ENCODE measurements at regions not wholly inside any gene's neighbourhood (a gene's known extent, or its start where the extent isn't known, plus 50 kb on each side); places are given as distances from the start of the nearest gene placed in this dataset.

DNA sequence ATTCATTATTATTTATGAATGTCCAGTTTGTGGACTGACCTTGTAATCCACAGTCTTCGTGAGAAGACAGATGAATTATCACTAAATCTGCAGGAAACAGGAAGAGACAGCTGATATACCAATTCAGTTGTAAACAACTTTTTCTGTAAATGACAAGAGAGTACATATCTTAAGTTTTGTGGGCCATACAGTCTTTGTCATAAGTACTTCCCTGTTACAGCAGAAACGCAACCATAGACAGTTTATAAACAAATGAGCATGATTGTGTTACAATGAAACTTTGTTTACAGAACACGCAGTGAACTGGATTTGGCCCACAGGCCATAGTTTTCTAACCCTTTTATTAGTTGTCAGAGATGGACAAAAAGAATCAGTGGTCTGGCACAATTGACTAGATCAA is 443.4 kb downstream of the PDGFC start:
- Mint-ChIP-seq H3K36me3 (no peaks in the 10 kb centered on the region), H3K27me3 (no peaks in the 10 kb centered on the region), H3K4me3 (no peak overlapping the region), H3K9me3 (peaks cover 0 to 12% (median under 1%) of the 10 kb centered on the region in 8 donors), H3K27ac (no peak overlapping the region), H3K4me1 (no peaks in the 10 kb centered on the region)
- H3K27ac ChIP-seq (ENCODE audit: low read depth, low read length): no peak overlapping the region
- ChIA-PET POLR2A (ENCODE audit: partially characterized antibody) (no interaction called here), CTCF (ENCODE audit: partially characterized antibody) (no interaction called here)
- no peaks in the 10 kb centered on the region for H3K27me3 ChIP-seq (ENCODE audit: insufficient read depth, low read length)
- H3K4me3 ChIP-seq (ENCODE audit: low read length in 2 of 2): no peak overlapping the region
- no peaks in the 10 kb centered on the region for H3K9me3 ChIP-seq (ENCODE audit: control insufficient read depth in 1 of 2, low read length in 2 of 2)
- intact Hi-C loops (cut with micrococcal nuclease): no loop called here
- H3K4me1 ChIP-seq (ENCODE audit: insufficient read depth, low read length): no peaks in the 10 kb centered on the region
- H3K36me3 ChIP-seq (ENCODE audit: insufficient read depth, low read length): no peaks in the 10 kb centered on the region
- no peak for DNase-seq

DNA sequence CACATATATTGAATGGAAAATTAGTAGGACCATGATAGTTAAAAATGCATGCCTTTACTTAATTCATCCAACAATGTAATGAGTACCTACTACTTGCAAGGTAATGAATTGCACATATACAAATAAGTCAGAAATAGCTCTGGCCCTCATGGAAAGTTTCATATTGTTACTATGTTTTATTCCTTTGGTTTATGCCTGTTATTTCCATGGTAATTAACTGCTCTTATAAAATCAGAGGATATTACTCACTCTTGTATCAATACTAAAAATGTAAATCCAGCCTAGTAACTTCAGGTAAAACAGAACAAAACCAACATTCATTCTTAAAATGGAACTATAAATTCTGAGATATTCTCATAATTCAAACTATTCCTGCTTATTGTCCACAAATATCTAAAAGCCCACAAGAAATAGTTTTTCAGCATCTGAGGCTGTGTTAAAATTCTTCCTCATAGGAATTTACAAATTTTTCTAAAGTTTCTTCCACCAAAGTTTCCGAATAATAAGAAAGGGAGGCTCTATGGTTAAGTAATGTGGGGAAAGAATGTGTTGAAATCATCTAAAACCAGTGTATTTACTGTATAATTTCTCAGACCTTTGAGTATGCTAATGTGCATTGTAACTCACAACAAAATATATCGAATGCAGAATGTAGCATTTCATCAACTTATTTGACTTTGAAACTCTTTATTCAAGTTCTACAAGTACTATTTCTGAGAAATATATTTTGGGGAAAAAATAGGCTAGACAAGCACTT is 444.2 kb downstream of the PDGFC start:
- no peaks in the 10 kb centered on the region for H3K4me1 ChIP-seq (ENCODE audit: insufficient read depth, low read length)
- no peak overlapping the region for H3K4me3 ChIP-seq (ENCODE audit: low read length in 2 of 2)
- H3K36me3 Mint-ChIP-seq: no peaks in the 10 kb centered on the region
- no peaks in the 10 kb centered on the region for H3K36me3 ChIP-seq (ENCODE audit: insufficient read depth, low read length)
- peaks cover 0 to 12% (median under 1%) of the 10 kb centered on the region in 8 donors for H3K9me3 Mint-ChIP-seq
- ChIA-PET CTCF (ENCODE audit: partially characterized antibody) (no interaction called here), POLR2A (ENCODE audit: partially characterized antibody) (no interaction called here)
- intact Hi-C loops (cut with micrococcal nuclease): no loop called here
- no peaks in the 10 kb centered on the region for H3K27me3 Mint-ChIP-seq
- H3K27ac ChIP-seq (ENCODE audit: low read depth, low read length): no peak overlapping the region
- H3K4me1 Mint-ChIP-seq: no peaks in the 10 kb centered on the region
- no peaks in the 10 kb centered on the region for H3K9me3 ChIP-seq (ENCODE audit: control insufficient read depth in 1 of 2, low read length in 2 of 2)
- no peak overlapping the region for H3K27ac Mint-ChIP-seq
- H3K27me3 ChIP-seq (ENCODE audit: insufficient read depth, low read length): no peaks in the 10 kb centered on the region
- H3K4me3 Mint-ChIP-seq: no peak overlapping the region
- no peak for DNase-seq

DNA sequence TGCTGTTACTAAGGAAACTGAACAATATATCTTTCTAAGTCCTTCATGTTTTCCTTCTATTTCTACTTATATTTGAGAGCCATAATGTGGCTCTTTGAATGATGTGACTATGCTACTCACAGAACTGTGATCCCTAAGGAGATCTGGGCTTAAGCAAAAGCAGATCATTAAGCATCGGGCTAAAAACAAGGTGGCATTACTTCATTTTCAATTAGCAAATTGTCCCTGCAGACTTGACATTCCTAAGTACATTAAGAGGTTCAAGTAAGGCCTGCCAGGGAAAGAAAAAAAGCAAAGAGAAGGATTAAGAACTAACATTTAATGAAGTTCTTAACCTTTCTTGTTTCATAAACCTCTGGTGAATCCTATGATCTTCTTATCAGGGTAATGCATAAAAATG is 447.6 kb downstream of the PDGFC start:
- Histone ChIP-seq H3K27ac (ENCODE audit: low read depth, low read length) (no peak overlapping the region), H3K4me3 (ENCODE audit: low read length in 2 of 2) (no peak overlapping the region), H3K27me3 (ENCODE audit: insufficient read depth, low read length) (no peaks in the 10 kb centered on the region), H3K36me3 (ENCODE audit: insufficient read depth, low read length) (no peaks in the 10 kb centered on the region), H3K9me3 (ENCODE audit: control insufficient read depth in 1 of 2, low read length in 2 of 2) (no peaks in the 10 kb centered on the region), H3K4me1 (ENCODE audit: insufficient read depth, low read length) (no peaks in the 10 kb centered on the region)
- Mint-ChIP-seq H3K4me1 (no peaks in the 10 kb centered on the region), H3K9me3 (peaks cover 0 to 4% (median under 1%) of the 10 kb centered on the region in 8 donors), H3K36me3 (no peaks in the 10 kb centered on the region), H3K4me3 (no peak overlapping the region), H3K27ac (no peak overlapping the region), H3K27me3 (no peaks in the 10 kb centered on the region)
- ChIA-PET POLR2A (ENCODE audit: partially characterized antibody) (no interaction called here), CTCF (ENCODE audit: partially characterized antibody) (no interaction called here)
- DNase-seq: no peak
- intact Hi-C loops (cut with micrococcal nuclease): no loop called here

DNA sequence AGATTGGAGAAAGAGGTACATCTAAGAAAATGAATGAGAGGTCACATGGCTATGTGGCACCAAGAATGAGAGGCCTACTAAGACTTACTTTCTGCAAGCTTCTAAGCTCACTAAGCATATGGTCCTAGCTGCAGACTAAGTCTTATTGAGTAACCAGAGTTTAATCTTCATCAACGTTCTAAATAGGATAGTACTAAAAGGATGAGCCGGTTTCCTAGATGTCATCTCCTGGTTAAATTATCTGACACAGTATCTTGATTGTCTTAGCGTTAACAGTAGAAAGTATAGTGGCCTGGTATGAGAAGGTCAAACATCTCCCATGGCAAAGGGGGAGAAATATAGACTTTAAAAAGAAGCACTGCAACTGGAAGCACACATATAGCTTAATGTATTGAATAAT is 448.1 kb downstream of the PDGFC start:
- no peaks in the 10 kb centered on the region for H3K27me3 Mint-ChIP-seq

DNA sequence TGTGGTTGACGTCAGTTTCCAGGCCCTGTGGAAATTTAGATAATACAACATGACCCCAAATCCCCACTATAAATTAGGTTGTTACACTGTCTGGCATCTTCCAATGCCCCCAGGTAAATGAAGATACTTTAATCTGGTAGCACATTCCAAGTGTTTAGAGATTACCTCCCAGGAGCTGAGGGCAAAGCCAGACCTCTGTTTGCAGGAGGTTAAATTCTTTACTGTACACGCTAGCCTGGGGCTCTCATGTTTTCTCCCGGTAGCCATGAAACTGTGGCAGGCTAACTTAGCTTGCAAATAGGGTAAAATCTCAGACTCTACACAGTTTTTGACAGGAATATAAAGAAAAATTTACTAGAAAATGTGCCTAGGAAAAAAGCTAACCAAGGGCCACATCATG is 450.0 kb downstream of the PDGFC start:
- Histone ChIP-seq H3K27ac (ENCODE audit: low read depth, low read length) (no peak overlapping the region), H3K36me3 (ENCODE audit: insufficient read depth, low read length) (no peaks in the 10 kb centered on the region), H3K4me3 (ENCODE audit: low read length in 2 of 2) (no peak overlapping the region), H3K4me1 (ENCODE audit: insufficient read depth, low read length) (no peaks in the 10 kb centered on the region), H3K9me3 (ENCODE audit: control insufficient read depth in 1 of 2, low read length in 2 of 2) (no peaks in the 10 kb centered on the region), H3K27me3 (ENCODE audit: insufficient read depth, low read length) (no peaks in the 10 kb centered on the region)
- Mint-ChIP-seq H3K4me1 (no peaks in the 10 kb centered on the region), H3K27ac (no peak overlapping the region), H3K4me3 (no peak overlapping the region), H3K9me3 (peaks cover 0 to 2% (median 0%) of the 10 kb centered on the region in 8 donors), H3K27me3 (no peaks in the 10 kb centered on the region), H3K36me3 (no peaks in the 10 kb centered on the region)
- ChIA-PET CTCF (ENCODE audit: partially characterized antibody) (no interaction called here), POLR2A (ENCODE audit: partially characterized antibody) (no interaction called here)
- no peak for DNase-seq
- intact Hi-C loops (cut with micrococcal nuclease): no loop called here

More for the DNA sequence above, 448.1 kb downstream of the PDGFC start:
- H3K36me3 ChIP-seq (ENCODE audit: insufficient read depth, low read length): no peaks in the 10 kb centered on the region
- peaks cover 0 to 4% (median 0%) of the 10 kb centered on the region in 8 donors for H3K9me3 Mint-ChIP-seq
- H3K36me3 Mint-ChIP-seq: no peaks in the 10 kb centered on the region
- POLR2A ChIA-PET (ENCODE audit: partially characterized antibody): no interaction called here
- H3K27ac Mint-ChIP-seq: no peak overlapping the region
- H3K27ac ChIP-seq (ENCODE audit: low read depth, low read length): no peak overlapping the region
- CTCF ChIA-PET (ENCODE audit: partially characterized antibody): no interaction called here
- H3K27me3 ChIP-seq (ENCODE audit: insufficient read depth, low read length): no peaks in the 10 kb centered on the region
- H3K4me1 Mint-ChIP-seq: no peaks in the 10 kb centered on the region
- intact Hi-C loops (cut with micrococcal nuclease): no loop called here
- H3K4me1 ChIP-seq (ENCODE audit: insufficient read depth, low read length): no peaks in the 10 kb centered on the region
- H3K9me3 ChIP-seq (ENCODE audit: control insufficient read depth in 1 of 2, low read length in 2 of 2): no peaks in the 10 kb centered on the region
- no peak overlapping the region for H3K4me3 Mint-ChIP-seq
- DNase-seq: no peak
- no peak overlapping the region for H3K4me3 ChIP-seq (ENCODE audit: low read length in 2 of 2)

DNA sequence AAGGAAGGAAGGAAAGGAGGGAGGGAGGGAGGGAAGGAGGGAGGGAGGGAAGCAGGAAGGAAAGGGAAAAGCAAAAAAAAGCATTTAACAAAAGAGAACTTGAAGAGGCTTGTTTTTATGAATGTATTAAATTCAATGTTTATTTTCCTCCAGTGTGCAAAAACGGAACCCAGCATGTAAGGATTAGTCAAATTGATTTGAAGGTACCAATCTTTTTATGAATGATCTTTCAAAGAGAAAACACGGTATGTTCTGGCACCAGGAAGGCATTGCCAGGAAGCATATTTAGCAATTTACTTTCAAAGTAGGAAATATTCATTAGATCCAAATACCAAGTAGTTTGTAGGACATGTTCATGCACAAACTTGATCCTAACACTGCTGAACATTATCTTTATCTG is 453.6 kb downstream of the PDGFC start:
- ChIA-PET POLR2A (ENCODE audit: partially characterized antibody) (no interaction called here), CTCF (ENCODE audit: partially characterized antibody) (no interaction called here)
- Mint-ChIP-seq H3K9me3 (peaks cover 0 to 4% (median 0%) of the 10 kb centered on the region in 8 donors), H3K27me3 (no peaks in the 10 kb centered on the region), H3K4me3 (no peak overlapping the region), H3K36me3 (no peaks in the 10 kb centered on the region), H3K27ac (no peak overlapping the region), H3K4me1 (no peaks in the 10 kb centered on the region)
- DNase-seq: no peak
- Histone ChIP-seq H3K36me3 (ENCODE audit: insufficient read depth, low read length) (no peaks in the 10 kb centered on the region), H3K4me3 (ENCODE audit: low read length in 2 of 2) (no peak overlapping the region), H3K27me3 (ENCODE audit: insufficient read depth, low read length) (no peaks in the 10 kb centered on the region), H3K4me1 (ENCODE audit: insufficient read depth, low read length) (no peaks in the 10 kb centered on the region), H3K27ac (ENCODE audit: low read depth, low read length) (no peak overlapping the region), H3K9me3 (ENCODE audit: control insufficient read depth in 1 of 2, low read length in 2 of 2) (no peaks in the 10 kb centered on the region)
- intact Hi-C loops (cut with micrococcal nuclease): no loop called here

DNA sequence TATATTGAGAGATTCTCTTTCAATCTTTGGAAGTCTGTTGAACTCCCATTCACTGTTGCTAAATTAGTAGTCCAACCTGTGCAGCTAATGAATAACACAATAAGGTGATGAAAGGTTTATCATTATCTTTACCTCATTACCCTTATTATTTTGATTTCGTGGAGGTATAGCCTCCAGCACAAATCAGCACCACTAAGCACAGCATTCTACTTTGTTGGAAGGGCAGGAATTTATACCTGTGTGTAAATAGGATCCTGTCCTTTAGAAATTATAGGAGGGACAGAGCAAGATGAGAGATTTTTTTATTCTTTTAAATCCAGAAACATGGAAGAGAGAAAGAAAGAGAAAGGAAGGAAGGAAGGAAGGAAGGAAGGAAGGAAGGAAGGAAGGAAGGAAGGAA is 454.1 kb downstream of the PDGFC start:
- POLR2A ChIA-PET (ENCODE audit: partially characterized antibody): no interaction called here
- DNase-seq: no peak

DNA sequence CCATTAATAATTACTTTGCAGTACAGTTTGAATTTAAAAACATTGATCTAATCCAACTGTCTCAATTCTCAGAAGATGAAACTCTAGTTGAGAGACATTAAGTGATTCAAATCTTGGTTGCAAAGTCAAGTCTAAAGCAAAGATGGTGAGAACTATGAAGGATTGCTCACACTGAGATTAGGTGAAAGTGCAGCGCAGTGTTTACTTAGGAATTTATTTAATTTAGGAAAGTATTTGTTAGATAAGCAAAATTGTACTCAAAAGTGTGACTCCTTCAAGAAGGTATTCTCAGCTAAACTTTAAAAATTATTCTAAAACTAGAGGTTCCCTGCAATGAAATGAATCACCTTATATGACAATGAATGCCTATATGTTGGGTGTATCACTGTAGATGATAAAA is 454.9 kb downstream of the PDGFC start:
- Mint-ChIP-seq H3K4me1 (no peaks in the 10 kb centered on the region), H3K27me3 (no peaks in the 10 kb centered on the region), H3K9me3 (peaks cover 0 to 4% (median 0%) of the 10 kb centered on the region in 8 donors), H3K27ac (no peak overlapping the region), H3K36me3 (no peaks in the 10 kb centered on the region), H3K4me3 (no peak overlapping the region)
- no peaks in the 10 kb centered on the region for H3K27me3 ChIP-seq (ENCODE audit: insufficient read depth, low read length)
- no peaks in the 10 kb centered on the region for H3K4me1 ChIP-seq (ENCODE audit: insufficient read depth, low read length)
- ChIA-PET POLR2A (ENCODE audit: partially characterized antibody) (no interaction called here), CTCF (ENCODE audit: partially characterized antibody) (no interaction called here)
- DNase-seq: no peak
- H3K9me3 ChIP-seq (ENCODE audit: control insufficient read depth in 1 of 2, low read length in 2 of 2): no peaks in the 10 kb centered on the region
- no peak overlapping the region for H3K4me3 ChIP-seq (ENCODE audit: low read length in 2 of 2)
- intact Hi-C loops (cut with micrococcal nuclease): no loop called here
- H3K27ac ChIP-seq (ENCODE audit: low read depth, low read length): no peak overlapping the region
- H3K36me3 ChIP-seq (ENCODE audit: insufficient read depth, low read length): no peaks in the 10 kb centered on the region

More for the DNA sequence above, 454.1 kb downstream of the PDGFC start:
- intact Hi-C loops (cut with micrococcal nuclease): no loop called here
- Mint-ChIP-seq H3K9me3 (peaks cover 0 to 4% (median 0%) of the 10 kb centered on the region in 8 donors), H3K4me3 (no peak overlapping the region), H3K27ac (no peak overlapping the region), H3K36me3 (no peaks in the 10 kb centered on the region), H3K4me1 (no peaks in the 10 kb centered on the region), H3K27me3 (no peaks in the 10 kb centered on the region)
- H3K36me3 ChIP-seq (ENCODE audit: insufficient read depth, low read length): no peaks in the 10 kb centered on the region
- H3K27ac ChIP-seq (ENCODE audit: low read depth, low read length): no peak overlapping the region
- no peaks in the 10 kb centered on the region for H3K27me3 ChIP-seq (ENCODE audit: insufficient read depth, low read length)
- CTCF ChIA-PET (ENCODE audit: partially characterized antibody): no interaction called here
- H3K4me3 ChIP-seq (ENCODE audit: low read length in 2 of 2): no peak overlapping the region
- no peaks in the 10 kb centered on the region for H3K4me1 ChIP-seq (ENCODE audit: insufficient read depth, low read length)
- H3K9me3 ChIP-seq (ENCODE audit: control insufficient read depth in 1 of 2, low read length in 2 of 2): no peaks in the 10 kb centered on the region
